Nephron progenitor cell (in vitro differentiated cells): ENCODE measurements at regions not wholly inside any gene's neighbourhood (a gene's known extent, or its start where the extent isn't known, plus 50 kb on each side); places are given as distances from the start of the nearest gene placed in this dataset.
"Not testable (repeated sequence)": the region's sequence is repeated elsewhere in the genome, so short reads cannot be mapped to it uniquely, and the experiment has no call there.

Source experiments
- DNase-seq: peaks from one replicate; pipeline ENCODE4 v3.0.0; 2021
- H3K27ac Mint-ChIP-seq: 2 replicates; pipeline ENCODE4 v1.8.0; 2021; ENCODE audit warnings: mild to moderate bottlenecking, moderate library complexity, mixed read lengths
- H3K27me3 Mint-ChIP-seq: 2 replicates; pipeline ENCODE4 v1.8.0; 2021; ENCODE audit warnings: mild to moderate bottlenecking, low read depth, mixed read lengths; ENCODE audit not compliant: poor library complexity
- H3K36me3 Mint-ChIP-seq: 2 replicates; pipeline ENCODE4 v1.8.0; 2021; ENCODE audit warnings: low read depth, mixed read lengths
- H3K4me1 Mint-ChIP-seq: 2 replicates; pipeline ENCODE4 v1.8.0; 2021; ENCODE audit warnings: mixed read lengths
- H3K4me3 Mint-ChIP-seq: 2 replicates; pipeline ENCODE4 v1.8.0; 2021; ENCODE audit warnings: mild to moderate bottlenecking, moderate library complexity, mixed read lengths
- H3K9me3 Mint-ChIP-seq: 2 replicates; pipeline ENCODE4 v1.8.0; 2021; ENCODE audit warnings: mild to moderate bottlenecking, moderate library complexity, mixed read lengths
- TF ChIP-seq, protein P1 (sequence below): fragments of 200-600 bp; sonication (generic); IDR thresholded peaks from 2 replicates; pipeline ENCODE4 v1.5.0; 2021; ENCODE audit warnings: antibody characterized with exemption

DNA sequence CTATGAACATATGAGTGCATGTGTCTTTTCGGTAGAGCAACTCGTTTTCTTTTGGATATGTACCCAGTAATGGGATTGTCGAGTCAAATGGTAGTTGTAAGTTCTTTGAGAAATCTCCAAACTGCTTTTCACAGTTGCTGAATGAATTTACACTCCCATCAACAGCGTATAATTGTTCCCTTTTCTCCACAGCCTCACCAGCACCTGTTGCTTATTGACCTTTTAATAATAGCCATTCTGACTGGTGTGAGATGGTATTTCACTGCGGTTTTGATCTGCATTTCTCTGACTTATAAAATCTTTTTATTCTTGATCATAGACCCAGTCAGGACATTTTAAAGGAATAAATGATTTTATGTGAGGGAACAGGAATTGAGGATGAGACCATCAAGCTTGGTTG, 165.0 kb upstream of the KCTD3 start:
- no peaks in the 10 kb centered on the region for H3K4me1 Mint-ChIP-seq
- TF ChIP-seq, protein P1, sequence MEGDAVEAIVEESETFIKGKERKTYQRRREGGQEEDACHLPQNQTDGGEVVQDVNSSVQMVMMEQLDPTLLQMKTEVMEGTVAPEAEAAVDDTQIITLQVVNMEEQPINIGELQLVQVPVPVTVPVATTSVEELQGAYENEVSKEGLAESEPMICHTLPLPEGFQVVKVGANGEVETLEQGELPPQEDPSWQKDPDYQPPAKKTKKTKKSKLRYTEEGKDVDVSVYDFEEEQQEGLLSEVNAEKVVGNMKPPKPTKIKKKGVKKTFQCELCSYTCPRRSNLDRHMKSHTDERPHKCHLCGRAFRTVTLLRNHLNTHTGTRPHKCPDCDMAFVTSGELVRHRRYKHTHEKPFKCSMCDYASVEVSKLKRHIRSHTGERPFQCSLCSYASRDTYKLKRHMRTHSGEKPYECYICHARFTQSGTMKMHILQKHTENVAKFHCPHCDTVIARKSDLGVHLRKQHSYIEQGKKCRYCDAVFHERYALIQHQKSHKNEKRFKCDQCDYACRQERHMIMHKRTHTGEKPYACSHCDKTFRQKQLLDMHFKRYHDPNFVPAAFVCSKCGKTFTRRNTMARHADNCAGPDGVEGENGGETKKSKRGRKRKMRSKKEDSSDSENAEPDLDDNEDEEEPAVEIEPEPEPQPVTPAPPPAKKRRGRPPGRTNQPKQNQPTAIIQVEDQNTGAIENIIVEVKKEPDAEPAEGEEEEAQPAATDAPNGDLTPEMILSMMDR = no peak

DNA sequence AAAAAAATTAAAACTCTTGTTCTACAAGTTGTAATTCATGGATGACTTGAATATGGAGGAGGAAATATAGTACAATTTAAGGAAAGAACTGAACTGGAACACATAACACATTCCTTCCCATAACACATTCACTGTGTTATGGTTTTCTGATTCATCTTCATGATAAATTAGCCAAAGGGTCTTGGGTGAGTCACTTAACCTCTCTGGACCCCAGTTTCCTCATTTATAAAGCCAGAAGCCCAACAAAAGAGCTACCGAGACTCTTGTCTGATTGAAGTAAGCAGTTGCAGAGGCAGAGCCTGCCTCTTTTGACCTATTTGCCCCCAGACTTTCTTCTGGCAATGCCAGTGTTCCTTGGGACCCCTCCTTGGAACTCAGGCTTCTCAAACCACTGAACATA, 161.9 kb upstream of the KCTD3 start:
- Mint-ChIP-seq H3K27me3 (no peaks in the 10 kb centered on the region), H3K27ac (no peak overlapping the region), H3K36me3 (no peaks in the 10 kb centered on the region), H3K4me1 (no peaks in the 10 kb centered on the region), H3K4me3 (no peak overlapping the region), H3K9me3 (no peaks in the 10 kb centered on the region)
- TF ChIP-seq, protein P1 = no peak
- DNase-seq = no peak

More for the DNA sequence above, 165.0 kb upstream of the KCTD3 start:
- no peak for DNase-seq
- no peak overlapping the region for H3K4me3 Mint-ChIP-seq
- no peak overlapping the region for H3K27ac Mint-ChIP-seq
- H3K27me3 Mint-ChIP-seq = no peaks in the 10 kb centered on the region
- H3K9me3 Mint-ChIP-seq = no peaks in the 10 kb centered on the region
- H3K36me3 Mint-ChIP-seq = no peaks in the 10 kb centered on the region

DNA sequence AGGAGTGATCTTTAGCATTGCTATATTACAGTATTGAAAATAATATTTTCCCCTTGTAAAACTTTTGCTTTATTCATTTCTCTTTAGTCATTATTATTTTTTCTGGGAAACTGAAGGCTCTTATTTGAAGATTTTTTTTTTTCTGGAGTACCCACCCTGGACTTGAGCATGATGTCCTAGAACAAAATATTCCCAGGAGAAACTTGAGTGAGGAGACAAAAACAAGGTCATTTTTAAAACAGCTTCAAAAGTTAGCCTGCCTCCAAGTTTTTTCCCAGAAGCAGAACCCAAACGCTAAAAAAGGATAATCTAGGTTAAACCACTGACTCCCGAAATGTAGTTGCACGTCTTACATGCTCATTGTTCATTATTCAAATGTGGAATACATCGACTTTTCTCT, 160.2 kb upstream of the KCTD3 start:
- TF ChIP-seq, protein P1 = no peak
- no peak overlapping the region for H3K4me3 Mint-ChIP-seq

DNA sequence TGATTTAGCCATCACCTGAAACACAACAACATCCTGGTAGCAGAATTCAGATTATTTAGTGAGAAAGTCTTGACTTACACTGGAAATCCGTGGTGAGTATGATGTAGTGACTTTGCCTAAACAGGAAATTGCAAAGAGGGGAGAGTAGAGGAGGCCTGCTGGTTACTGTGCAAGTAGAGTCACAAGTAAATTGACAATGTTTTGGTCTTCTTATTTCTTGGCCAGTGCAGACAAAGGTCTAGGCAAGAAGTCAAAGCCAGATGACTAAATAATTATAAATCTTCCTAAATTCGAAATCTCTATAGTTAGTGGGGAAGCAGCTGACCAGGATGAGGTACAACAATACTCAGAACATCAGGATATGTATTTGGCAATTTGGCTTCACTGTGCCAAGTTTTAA, 159.5 kb upstream of the KCTD3 start:
- no peaks in the 10 kb centered on the region for H3K4me1 Mint-ChIP-seq
- TF ChIP-seq, protein P1 = no peak
- no peak overlapping the region for H3K27ac Mint-ChIP-seq
- DNase-seq = no peak
- H3K27me3 Mint-ChIP-seq = peaks cover 3% of the 10 kb centered on the region
- no peaks in the 10 kb centered on the region for H3K36me3 Mint-ChIP-seq
- no peaks in the 10 kb centered on the region for H3K9me3 Mint-ChIP-seq
- no peak overlapping the region for H3K4me3 Mint-ChIP-seq

More for the DNA sequence above, 160.2 kb upstream of the KCTD3 start:
- Mint-ChIP-seq H3K9me3 (no peaks in the 10 kb centered on the region), H3K4me1 (no peaks in the 10 kb centered on the region), H3K27ac (no peak overlapping the region), H3K27me3 (no peaks in the 10 kb centered on the region), H3K36me3 (no peaks in the 10 kb centered on the region)
- no peak for DNase-seq

DNA sequence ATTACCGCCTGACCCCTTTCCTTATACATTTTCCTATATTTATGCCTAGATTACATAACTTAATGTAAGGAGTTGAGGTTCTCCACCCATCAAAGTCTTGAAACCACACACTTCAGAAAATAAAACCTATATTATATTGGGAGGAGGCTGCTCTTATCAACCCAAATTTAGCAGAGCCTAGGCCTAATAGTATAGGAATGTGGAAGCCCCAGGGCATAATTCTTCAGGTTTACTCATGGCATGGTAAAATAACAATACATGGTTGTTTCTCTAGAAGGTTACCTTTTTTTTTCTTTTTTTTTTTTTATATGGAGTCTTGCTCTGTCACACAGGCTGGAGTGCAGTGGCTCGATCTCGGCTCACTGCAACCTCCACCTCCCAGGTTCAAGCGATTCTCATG, 157.6 kb upstream of the KCTD3 start:
- H3K27ac Mint-ChIP-seq, H3K4me1 Mint-ChIP-seq, H3K9me3 Mint-ChIP-seq, H3K36me3 Mint-ChIP-seq, H3K27me3 Mint-ChIP-seq, DNase-seq, H3K4me3 Mint-ChIP-seq: not testable (repeated sequence)

DNA sequence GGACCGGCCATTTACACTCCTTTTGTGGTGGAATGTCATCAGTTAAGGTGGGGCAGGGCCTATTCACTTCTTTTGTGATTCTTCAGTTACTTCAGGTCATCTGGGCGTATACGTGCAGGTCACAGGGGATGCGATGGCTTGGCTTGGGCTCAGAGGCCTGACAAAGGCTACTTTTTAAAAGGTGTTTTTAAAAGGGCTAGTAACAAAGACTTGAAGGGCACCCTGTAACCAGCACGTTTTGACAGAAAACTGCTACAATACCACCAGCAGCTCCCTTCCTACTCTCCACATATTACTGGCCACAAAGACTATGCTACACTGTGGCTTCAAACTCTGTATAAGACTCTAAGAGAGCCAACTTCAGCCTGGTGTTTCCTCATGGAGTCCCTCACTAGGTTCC, 151.6 kb upstream of the KCTD3 start:
- DNase-seq, H3K27ac Mint-ChIP-seq, H3K4me3 Mint-ChIP-seq, H3K27me3 Mint-ChIP-seq, H3K9me3 Mint-ChIP-seq, H3K4me1 Mint-ChIP-seq, H3K36me3 Mint-ChIP-seq: not testable (repeated sequence)

DNA sequence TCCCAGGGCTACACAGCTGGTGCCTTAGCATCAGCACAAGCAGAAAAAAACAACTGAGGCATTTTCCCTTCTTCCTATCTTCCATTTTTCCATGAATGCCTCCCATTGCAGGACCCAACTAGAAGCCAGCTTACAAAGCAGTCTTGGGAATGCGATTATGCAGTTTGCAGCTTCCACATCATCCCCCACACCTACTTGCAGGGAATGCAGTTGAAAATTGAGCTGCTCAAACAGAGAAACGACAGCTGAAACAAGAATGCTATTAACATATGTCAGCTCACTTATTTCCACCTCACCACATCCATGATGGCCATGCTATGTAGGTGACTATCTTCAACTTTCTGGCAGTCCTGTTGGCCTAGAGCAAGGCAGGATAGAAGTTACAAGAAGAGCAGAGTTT, 150.6 kb upstream of the KCTD3 start:
- Mint-ChIP-seq H3K4me1 (peaks cover 6% of the 10 kb centered on the region), H3K27ac (no peak overlapping the region), H3K4me3 (no peak overlapping the region), H3K9me3 (no peaks in the 10 kb centered on the region), H3K27me3 (peaks cover 3% of the 10 kb centered on the region), H3K36me3 (no peaks in the 10 kb centered on the region)
- no peak for DNase-seq
- TF ChIP-seq, protein P1 = no peak
